GM20431 (cell line): ENCODE measurements at regions not wholly inside any gene's neighbourhood (a gene's known extent, or its start where the extent isn't known, plus 50 kb on each side); places are given as distances from the start of the nearest gene placed in this dataset.

Experiments used
- in situ Hi-C: fragments of 300-500 bp; cut with MseI, MboI; formaldehyde crosslinking; loops from one replicate; pipeline ENCODE4 v1.15.0; 2020; ENCODE audit warnings: low sequenced_read_pairs; ENCODE audit not compliant: unreplicated experiment

DNA sequence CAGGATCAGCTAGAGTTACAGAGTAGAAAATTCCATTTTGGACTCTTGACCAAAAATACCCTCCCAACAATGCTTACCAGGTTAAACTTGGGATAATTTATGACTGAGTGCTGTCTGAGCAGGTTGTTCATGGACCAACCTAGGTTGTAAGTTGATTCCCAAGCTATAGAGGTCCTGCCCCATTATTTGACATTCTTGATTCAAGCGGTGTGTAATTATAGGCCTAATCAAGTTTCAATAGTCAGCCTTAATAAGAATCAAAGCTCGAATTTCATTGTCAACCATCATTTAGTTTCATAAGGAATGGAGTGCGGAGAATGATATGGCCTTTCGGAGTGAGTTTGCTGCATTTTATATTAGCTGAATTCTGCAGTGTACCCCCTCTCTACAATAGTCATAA lies 152.8 kb upstream of the FIGN start:
- in situ Hi-C loops: no loop called here

DNA sequence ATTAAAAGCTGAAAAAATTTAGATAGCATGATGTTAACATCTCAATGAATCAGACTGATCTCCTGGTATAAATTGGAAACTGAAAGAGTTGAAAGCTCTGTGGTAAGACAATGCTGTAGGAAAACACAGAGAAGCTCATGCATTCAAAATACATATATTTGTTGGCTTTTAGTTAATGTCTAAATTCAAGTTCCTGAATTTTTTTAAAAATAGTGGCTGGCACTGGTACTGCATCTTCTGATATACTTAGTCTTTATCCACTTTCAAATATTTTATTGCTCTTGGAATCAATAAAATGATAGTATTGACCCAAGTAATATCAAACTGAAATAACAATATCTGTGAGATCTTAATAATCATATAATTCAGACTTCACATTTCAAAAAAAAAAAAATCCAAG lies 151.4 kb upstream of the FIGN start:
- in situ Hi-C loops: no loop called here

DNA sequence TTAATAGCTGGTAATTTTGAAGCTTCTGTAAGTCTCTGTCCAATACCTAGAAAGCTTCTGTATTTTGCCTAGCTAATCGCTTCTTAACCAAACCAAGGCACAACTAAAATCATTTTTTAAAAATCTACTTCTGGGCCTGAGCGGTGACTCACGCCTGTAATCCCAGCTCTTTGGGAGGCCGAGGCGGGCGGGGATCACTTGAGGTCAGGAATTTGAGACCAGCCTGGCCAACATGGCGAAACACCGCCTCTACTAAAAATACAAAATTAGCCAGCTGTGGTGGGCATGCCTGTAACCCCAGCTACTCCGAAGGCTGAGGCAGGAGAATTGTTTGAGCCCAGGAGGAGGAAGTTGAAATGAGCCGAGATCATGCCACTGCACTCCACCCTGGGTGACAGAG lies 148.6 kb upstream of the FIGN start:
- in situ Hi-C loops: no loop called here

DNA sequence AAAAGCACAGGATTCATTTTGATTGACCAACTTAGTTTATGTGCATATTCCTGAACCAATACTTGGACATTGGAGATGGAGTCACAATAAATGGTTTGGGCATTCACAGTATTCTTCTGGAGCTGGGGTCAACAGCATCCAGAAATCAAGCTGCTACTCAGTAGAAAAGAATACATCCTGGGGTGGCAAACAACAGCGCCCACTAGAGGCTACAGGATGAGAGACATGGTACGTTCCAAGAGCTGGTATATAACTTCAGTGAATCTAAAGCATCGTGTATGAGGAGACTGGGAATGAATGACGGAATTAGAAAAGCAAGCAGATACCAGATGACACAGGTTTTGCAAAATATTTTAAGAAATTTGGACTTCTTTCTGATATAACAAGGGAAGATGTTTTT lies 142.9 kb upstream of the FIGN start:
- in situ Hi-C loops: no loop called here

DNA sequence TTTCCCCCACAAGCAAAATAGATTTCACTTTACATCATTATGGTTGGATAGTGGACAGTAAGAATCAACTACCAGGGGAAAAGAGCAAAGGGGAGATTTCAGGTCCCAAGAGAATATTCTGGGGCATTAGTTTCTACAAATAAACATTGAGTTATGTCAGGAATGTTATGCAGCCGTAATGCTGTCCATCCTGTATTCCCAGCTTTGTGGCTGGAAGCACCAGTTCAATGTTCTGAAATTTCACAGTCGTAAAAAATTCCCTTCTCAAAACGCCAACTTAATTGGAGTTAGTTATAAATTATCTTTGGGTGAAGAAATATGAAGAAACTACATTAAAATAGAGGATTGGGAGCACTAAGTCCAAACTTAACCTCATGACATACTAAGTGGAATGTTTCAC lies 141.5 kb upstream of the FIGN start:
- in situ Hi-C loops: no loop called here

DNA sequence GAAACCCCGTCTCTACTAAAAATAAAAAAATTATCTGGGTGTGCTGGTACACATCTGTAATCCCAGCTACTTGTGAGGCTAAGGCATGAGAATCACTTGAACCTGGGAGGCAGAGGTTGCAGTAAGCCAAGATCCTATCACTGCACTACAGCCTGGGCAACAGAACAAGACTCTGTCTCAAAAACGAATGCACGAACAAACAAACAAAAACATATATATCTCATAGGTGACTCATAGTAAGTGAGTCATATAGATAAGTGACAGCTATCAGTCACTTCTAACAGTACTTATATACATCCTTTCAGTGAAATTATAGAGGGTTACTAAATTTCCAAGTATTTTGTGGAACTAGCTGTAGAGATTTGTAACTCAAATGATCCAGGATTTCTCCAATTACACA lies 127.3 kb upstream of the FIGN start:
- in situ Hi-C loops: no loop called here

DNA sequence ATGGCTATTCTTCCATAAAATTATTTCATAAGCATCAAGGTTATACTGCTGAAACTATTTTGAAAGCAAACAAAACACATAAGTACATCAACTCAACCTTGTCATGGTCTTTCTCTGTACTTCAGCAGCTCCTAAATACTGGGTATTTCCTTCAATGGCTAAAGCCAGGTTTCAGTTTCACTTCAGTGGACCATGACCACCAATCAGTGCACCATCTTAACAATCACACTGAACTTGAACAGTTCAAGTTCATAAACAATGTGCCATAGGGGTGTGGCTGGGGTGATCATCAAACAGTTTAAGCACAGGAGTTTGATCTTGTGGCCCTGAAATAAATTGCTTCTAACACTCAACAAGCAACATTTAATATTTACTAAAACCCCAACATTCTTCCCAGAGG lies 124.1 kb upstream of the FIGN start:
- in situ Hi-C loops: no loop called here

DNA sequence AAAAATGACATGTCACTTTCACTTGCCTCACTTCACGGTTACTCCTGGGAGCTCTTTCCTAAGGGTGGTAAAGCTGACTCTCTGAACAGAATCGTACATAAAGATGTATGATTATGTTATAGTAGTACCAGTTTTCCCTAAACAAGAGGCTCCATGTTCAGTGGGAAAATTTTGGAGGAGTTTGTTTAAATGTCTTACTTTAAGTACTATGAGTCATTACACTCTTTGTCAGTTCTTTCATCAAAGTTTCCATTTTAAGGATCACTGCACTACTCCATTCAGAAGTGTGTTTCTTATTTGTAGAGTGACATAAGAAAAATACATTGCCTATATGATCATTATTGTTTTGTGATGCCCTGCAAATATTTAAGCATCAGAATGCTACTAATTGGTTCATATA lies 121.1 kb upstream of the FIGN start:
- in situ Hi-C loops: no loop called here

DNA sequence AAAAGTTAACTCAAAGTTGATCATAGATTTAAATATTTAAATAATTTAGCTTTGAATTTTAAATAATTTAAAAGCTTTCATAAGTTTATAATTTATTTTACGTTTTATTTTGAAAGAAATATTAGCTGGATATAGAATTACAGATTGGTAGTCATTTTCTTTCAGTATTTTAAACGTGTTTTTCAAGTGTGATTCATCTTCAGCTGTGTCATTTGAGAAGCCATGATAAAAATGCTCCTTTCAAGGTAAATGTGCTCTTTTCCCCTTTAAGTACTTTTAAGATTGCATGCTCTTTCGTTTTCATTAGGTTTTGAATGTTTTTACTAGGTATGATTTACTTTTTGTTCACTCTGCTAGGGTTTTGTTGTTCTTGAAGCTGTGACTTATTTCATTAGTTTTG lies 116.8 kb upstream of the FIGN start:
- in situ Hi-C loops: no loop called here

DNA sequence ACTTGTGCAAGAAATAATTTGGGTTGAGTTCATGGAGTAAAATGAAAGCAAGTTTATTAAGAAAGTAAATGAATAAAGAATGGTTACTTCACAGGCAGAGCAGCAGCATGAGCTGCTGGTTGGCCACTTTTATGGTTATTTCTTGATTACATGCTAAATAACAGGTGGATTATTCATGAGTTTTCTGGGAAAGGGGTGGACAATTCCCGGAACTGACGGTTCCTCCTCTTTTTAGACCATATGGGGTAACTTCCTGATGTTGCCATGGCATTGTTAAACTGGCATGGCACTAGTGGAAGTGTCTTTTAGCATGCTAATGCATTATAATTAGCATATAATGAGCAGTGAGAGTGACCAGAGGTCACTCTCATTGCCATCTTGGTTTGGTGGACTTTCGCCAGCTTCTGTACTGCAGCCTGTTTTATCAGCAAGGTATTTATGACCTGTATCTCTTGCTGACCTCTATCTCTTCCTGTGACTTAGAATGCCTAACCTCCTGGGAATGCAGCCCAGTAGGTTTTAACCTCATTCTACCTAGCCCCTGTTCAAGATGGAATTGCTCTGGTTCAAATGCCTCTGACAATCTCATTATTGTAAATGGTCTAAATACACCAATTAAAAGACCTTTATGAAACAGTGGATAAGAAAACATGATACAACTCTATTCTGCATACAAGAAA lies 114.1 kb upstream of the FIGN start:
- in situ Hi-C loops: no loop called here

DNA sequence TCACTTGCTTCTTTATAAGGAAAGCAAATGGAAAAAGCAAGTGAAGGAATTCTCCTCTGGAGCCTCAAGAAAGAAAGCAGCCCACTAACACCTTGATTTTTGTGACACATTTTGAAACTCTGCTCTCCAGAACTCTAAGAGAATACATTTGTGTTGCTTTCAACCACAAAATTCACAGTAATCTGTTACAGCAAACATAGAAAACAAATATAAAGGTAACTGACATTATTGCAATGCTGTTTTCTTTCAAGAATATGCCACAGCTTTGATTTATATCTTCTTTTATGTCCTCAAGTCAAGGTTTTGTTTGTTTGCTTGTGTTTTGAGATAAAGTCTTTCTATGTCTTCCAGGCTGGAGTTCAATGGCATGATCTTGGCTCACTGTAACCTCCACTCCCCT lies 103.1 kb upstream of the FIGN start:
- in situ Hi-C loops: no loop called here

DNA sequence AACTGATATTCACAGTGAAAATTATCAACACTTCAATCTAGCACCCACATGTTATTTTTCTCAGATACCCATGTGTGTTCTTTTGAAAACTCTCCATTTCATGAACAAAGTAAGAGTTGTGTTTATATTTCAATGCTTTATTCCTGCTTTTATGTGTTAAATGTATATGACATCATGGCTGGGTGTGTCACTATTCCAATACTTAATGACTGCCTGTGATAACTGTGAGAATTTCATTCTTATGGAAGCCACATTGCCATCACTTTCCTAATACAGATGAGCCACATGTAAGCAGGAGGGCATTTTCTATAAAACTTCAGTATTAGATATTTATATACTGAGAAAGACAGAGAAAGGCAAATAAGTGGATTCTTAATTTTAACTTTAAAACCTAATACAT lies 100.4 kb upstream of the FIGN start:
- in situ Hi-C loops: no loop called here

DNA sequence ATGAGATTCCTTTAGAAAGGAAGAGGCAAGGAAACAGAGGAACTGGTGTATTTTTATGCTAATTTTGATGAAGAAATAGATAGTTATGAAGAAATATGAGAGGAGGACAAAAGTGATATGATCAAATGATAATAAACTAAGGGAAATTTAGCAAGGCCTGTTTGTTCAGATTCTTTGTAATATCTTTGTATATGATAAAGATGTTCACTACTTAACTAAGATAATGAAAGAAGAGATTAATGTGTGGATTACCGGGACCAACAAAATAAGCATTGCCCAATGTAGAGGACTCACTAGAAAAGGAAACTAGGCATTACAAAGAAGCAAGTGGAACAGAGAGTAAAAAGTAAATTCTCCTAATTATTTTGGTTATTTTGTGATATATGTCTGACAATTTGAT lies 99.0 kb upstream of the FIGN start:
- in situ Hi-C loops: no loop called here

DNA sequence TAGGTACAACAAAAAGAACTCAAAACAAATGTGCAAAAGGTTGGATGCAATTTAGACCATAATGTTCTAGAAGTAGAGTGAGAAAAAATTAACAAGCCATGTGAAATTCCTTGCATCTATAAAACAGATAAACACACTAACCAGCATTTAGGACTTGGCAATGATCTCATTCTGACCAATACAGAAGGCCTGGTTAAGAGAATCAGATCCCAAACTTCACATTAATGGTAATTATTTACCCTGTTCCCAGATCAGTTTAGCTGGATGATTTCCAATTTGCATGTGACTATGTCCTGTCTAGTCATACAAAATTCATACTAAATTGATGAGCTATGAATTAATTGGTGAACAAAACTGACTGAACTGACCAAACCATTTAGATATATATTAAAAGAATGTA lies 98.4 kb upstream of the FIGN start:
- in situ Hi-C loops: no loop called here

DNA sequence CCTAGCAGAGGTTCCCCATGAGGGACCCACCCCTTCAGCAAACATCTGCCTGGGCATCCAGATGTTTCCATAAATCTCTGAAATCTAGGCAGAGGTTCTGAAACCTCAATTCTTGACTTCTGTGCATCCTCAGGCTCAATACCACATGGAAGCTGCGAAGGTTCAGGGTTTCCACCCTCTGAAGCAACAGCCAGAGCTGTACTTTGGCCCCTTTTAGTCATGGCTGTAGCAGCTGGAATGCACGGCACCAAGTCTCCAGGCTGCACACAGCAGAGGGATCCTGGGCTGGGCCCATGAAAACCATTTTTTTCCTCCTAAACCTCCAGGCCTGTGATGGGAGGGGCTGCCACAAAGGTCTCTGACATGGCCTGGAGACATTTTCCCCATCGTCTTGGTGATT lies 93.0 kb upstream of the FIGN start:
- in situ Hi-C loops: no loop called here

DNA sequence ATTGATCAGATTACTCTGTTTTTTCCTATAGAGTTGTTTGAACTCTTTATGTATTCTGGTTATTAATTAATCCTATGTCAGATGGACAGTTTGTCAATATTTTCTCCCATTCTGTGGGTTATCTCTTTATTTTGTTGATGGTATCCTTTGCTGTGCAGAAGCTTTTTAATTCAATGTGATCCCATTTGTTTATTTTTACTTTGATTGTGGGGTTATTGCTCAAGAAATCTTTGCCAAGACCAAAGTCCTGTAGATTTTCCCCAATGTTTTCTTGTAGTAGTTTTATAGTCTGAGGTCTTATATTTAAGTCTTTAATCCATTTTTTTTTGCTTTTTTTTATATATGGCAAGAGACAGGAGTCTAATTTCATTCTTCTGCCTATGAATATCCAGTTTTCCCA lies 86.2 kb upstream of the FIGN start:
- in situ Hi-C loops: no loop called here

DNA sequence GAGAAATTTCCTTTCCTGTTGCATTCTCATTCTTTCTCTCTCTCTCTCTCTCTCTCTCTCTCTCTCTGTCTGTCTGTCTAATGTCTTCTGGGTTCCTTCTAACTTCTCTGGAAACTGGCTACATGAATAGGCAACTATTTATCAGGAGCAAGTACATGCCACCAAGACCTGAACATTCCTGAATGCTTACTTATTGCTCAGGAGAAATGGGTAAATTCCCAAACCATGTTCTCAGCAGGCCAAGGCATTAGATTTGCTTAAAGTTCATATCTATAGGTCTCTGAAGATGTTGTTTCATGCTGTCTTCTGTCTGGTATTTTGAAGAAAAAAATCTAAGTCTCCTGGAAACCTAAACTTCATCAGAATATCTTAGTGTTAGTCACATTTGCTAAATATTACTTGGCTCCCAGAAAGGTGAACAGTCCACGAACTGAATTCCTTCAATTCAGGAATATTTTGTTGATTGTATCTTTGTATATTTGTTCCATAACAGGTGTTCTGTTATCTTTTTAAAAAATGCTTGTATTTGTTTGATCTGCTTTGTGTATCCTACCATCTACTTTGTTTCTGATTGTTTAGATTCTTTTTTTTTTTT lies 77.2 kb upstream of the FIGN start:
- in situ Hi-C loops: no loop called here

DNA sequence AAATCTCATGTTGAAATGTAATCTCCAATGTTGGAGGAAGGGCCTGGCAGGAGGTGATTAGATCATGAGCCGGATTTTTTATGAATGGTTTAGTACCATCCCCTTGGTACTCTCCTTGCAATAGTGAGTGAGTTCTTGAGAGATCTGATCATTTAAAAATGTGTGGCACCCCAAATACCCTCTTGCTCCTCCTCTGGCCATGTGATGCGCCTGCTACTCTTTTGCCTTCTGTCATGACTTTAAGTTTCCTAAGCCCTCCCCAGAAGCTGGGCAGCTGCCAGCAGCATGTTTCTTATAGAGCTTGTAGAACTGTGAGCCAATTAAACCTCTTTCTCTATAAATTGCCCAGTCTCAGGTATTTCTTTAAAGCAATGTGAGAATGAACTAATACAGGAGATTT lies 72.6 kb upstream of the FIGN start:
- in situ Hi-C loops: no loop called here

DNA sequence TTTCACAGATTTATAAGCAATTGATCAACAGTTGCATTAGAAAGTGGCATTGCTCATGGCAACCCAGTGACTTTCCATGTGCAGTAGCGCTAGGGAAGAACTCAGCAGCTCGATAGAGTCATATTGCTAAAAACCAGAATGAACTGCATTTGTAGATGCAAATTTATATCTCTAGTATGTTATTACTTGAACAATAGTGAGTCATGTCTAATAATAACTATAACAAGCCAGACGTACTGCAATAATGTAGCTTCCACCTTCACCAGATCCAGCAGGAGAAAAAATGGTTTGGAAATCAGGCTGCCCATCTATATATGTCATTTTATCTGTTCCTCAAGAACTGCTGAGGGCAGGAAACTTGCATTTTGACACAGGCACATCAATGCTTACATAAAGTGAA lies 66.5 kb upstream of the FIGN start:
- in situ Hi-C loops: no loop called here

DNA sequence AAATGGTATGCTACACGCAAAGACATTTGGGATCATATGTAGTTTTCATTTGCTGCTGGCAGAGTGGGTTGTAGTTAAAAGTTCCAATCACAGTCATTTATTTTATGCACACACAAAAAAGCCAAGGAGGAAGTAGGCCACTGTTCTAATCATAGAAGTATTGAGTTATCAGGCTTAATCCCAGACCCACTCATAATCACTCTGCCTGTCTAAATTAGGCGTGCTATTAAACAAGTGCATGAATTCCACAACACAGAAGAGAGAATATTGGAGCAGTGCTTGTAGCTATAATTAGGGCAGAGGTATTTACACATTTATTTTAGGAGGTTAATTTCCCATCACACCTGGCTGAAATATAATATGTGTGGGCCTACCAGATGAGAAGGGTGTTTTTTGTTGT lies 65.7 kb upstream of the FIGN start:
- in situ Hi-C loops: no loop called here

DNA sequence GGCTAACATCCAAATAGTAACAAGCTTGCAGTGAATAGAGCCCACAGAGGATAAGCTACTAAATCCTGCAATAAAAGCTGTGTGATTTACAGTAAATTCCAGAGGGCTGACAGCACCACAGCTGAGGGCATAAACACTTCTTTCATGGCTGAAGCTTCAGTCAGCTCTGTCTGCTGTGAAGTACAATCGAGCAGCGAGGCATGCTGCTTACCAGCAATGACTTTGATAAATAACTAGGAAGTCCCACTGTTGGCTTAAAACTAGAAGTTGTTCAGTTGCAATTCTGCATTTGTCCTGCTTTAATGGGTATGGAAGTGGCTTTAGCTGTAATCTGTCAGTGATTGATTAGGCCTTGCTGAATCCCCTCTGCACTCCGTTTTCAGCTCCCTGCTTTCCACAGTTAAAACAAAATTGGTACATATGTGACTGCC lies 65.2 kb upstream of the FIGN start:
- in situ Hi-C loops: no loop called here

DNA sequence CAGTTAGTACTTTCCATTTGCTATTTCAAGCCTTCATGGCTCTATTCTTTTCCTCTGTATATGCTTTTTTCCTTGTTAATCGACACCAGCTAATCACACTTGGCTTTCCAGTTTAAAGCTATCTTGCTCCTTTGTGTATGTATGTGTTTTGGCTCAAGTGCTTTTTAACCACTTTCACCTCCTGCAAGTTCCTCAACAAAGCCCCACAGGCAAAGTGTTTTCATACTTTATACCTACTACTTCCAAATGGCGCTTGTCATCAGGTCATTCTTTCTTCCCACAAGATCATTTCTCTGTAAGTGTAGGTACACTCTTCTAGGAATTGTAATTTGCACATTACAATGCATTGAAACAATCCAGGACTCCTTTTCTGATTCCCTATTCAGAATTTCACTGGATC lies 64.0 kb upstream of the FIGN start:
- in situ Hi-C loops: no loop called here
